Neural progenitor cell (in vitro differentiated cells): ENCODE measurements at regions not wholly inside any gene's neighbourhood (a gene's known extent, or its start where the extent isn't known, plus 50 kb on each side); places are given as distances from the start of the nearest gene placed in this dataset.
A peak's percentile ranks its signal among the peaks of the same experiment; 100 is the strongest.

Source experiments
- DNase-seq: peaks from one replicate; pipeline ENCODE4 v3.0.0-alpha.2; 2016; ENCODE audit warnings: low spot score
- H2AFZ ChIP-seq: fragments of 200-600 bp; sonication (generic); replicated peaks from 2 replicates; pipeline ENCODE4 v1.6.1; 2016; ENCODE audit warnings: antibody characterized with exemption
- H3F3A ChIP-seq: fragments of 200-600 bp; sonication (generic); 2 replicates; pipeline ENCODE4 v1.6.1; 2016; ENCODE audit warnings: antibody characterized with exemption, low read depth
- H3K27ac ChIP-seq: fragments of 200-600 bp; sonication (generic); 2 replicates; pipeline ENCODE4 v1.5.1; 2016; ENCODE audit warnings: mild to moderate bottlenecking
- H3K27me3 ChIP-seq: fragments of 200-600 bp; sonication (generic); 2 replicates; pipeline ENCODE4 v1.6.1; 2016; ENCODE audit warnings: mild to moderate bottlenecking, moderate library complexity
- H3K36me3 ChIP-seq: fragments of 200-600 bp; sonication (generic); 2 replicates; pipeline ENCODE4 v1.5.1; 2016
- H3K4me1 ChIP-seq: fragments of 200-600 bp; sonication (generic); 2 replicates; pipeline ENCODE4 v1.6.1; 2016; ENCODE audit warnings: mixed run types
- H3K4me2 ChIP-seq: fragments of 200-600 bp; sonication (generic); 2 replicates; pipeline ENCODE4 v1.6.1; 2016
- H3K4me3 ChIP-seq: fragments of 200-600 bp; sonication (generic); 2 replicates; pipeline ENCODE4 v1.5.1; 2016
- H3K79me2 ChIP-seq: fragments of 200-600 bp; sonication (generic); 2 replicates; pipeline ENCODE4 v1.6.1; 2016; ENCODE audit warnings: low read depth
- H3K9ac ChIP-seq: fragments of 200-600 bp; sonication (generic); 2 replicates; pipeline ENCODE4 v1.6.1; 2016
- H3K9me3 ChIP-seq: fragments of 200-600 bp; sonication (generic); 2 replicates; pipeline ENCODE4 v1.5.1; 2016; ENCODE audit warnings: low read depth
- H4K20me1 ChIP-seq: fragments of 200-600 bp; sonication (generic); 2 replicates; pipeline ENCODE4 v1.6.1; 2016; ENCODE audit warnings: low read depth
- H3K27ac Mint-ChIP-seq: 3 replicates; pipeline ENCODE4 v1.8.0; 2021; ENCODE audit warnings: mixed read lengths
- H3K27me3 Mint-ChIP-seq: 2 replicates; pipeline ENCODE4 v1.8.0; 2022; ENCODE audit warnings: low read depth, mild to moderate bottlenecking, inconsistent platforms, moderate library complexity, mixed read lengths; ENCODE audit not compliant: insufficient read depth
- H3K36me3 Mint-ChIP-seq: 3 replicates; pipeline ENCODE4 v1.8.0; 2021; ENCODE audit warnings: mixed read lengths
- H3K4me1 Mint-ChIP-seq: 3 replicates; pipeline ENCODE4 v1.8.0; 2021; ENCODE audit warnings: mixed read lengths
- H3K4me3 Mint-ChIP-seq: 3 replicates; pipeline ENCODE4 v1.8.0; 2021; ENCODE audit warnings: mild to moderate bottlenecking, moderate library complexity, mixed read lengths
- H3K9me3 Mint-ChIP-seq: 3 replicates; pipeline ENCODE4 v1.8.0; 2020; ENCODE audit warnings: mixed read lengths
- CTCF ChIP-seq: fragments of 200-600 bp; sonication (generic); IDR thresholded peaks from 2 replicates; pipeline ENCODE4 v1.5.1; 2017; ENCODE audit warnings: antibody characterized with exemption, mild to moderate bottlenecking
- EZH2 ChIP-seq: fragments of 200-600 bp; sonication (generic); IDR thresholded peaks from 2 replicates; pipeline ENCODE4 v1.6.1; 2017; ENCODE audit warnings: antibody characterized with exemption, mild to moderate bottlenecking, moderate library complexity
- EZH2phosphoT487 ChIP-seq: fragments of 200-600 bp; sonication (generic); IDR thresholded peaks from 2 replicates; pipeline ENCODE4 v1.6.1; 2017; ENCODE audit warnings: antibody characterized with exemption

GRCh38 chr6:54017877-54018276 lies 93.4 kb upstream of the MLIP start:
- no peaks in the 10 kb centered on the region for H3K9me3 ChIP-seq
- no peak overlapping the region for H3K4me2 ChIP-seq
- H2AFZ ChIP-seq, result no peak overlapping the region
- no peaks in the 10 kb centered on the region for H3K79me2 ChIP-seq
- DNase-seq, result no peak
- no peaks in the 10 kb centered on the region for H3K27me3 Mint-ChIP-seq
- H3K27ac Mint-ChIP-seq, result no peak overlapping the region
- no peaks in the 10 kb centered on the region for H4K20me1 ChIP-seq
- no peaks in the 10 kb centered on the region for H3K36me3 ChIP-seq
- no peaks in the 10 kb centered on the region for H3F3A ChIP-seq
- no peaks in the 10 kb centered on the region for H3K9me3 Mint-ChIP-seq
- H3K9ac ChIP-seq, result no peak overlapping the region
- H3K4me1 Mint-ChIP-seq, result no peaks in the 10 kb centered on the region
- no peak for TF ChIP-seq EZH2phosphoT487
- no peak for TF ChIP-seq CTCF
- TF ChIP-seq EZH2, result no peak
- H3K4me3 ChIP-seq, result no peak overlapping the region
- H3K27ac ChIP-seq, result no peak overlapping the region
- no peaks in the 10 kb centered on the region for H3K27me3 ChIP-seq
- H3K4me1 ChIP-seq, result peaks cover 12% of the 10 kb centered on the region
- no peak overlapping the region for H3K4me3 Mint-ChIP-seq
- H3K36me3 Mint-ChIP-seq, result no peaks in the 10 kb centered on the region

- H3K9me3 ChIP-seq, result no peaks in the 10 kb centered on the region
- no peak overlapping the region for H3K4me3 Mint-ChIP-seq
- no peak overlapping the region for H3K27ac Mint-ChIP-seq
- no peak overlapping the region for H3K27ac ChIP-seq
- no peaks in the 10 kb centered on the region for H3K27me3 ChIP-seq
- no peaks in the 10 kb centered on the region for H3K36me3 Mint-ChIP-seq
- peaks cover 12% of the 10 kb centered on the region for H3K4me1 ChIP-seq
- H3K9me3 Mint-ChIP-seq, result no peaks in the 10 kb centered on the region
- H3K27me3 Mint-ChIP-seq, result no peaks in the 10 kb centered on the region
- no peaks in the 10 kb centered on the region for H3K79me2 ChIP-seq
- H3K4me2 ChIP-seq, result no peak overlapping the region
- no peak for DNase-seq
- H2AFZ ChIP-seq, result peak overlapping the region; percentile 31
- H3K36me3 ChIP-seq, result no peaks in the 10 kb centered on the region
- no peak overlapping the region for H3K4me3 ChIP-seq
- H3K9ac ChIP-seq, result no peak overlapping the region
- TF ChIP-seq CTCF (no peak), EZH2 (no peak), EZH2phosphoT487 (no peak)
- no peaks in the 10 kb centered on the region for H3F3A ChIP-seq
- H4K20me1 ChIP-seq, result no peaks in the 10 kb centered on the region
- no peaks in the 10 kb centered on the region for H3K4me1 Mint-ChIP-seq
These were observed 92.5 kb upstream of the MLIP start for GRCh38 chr6:54018722-54019121.

GRCh38 chr6:54019860-54020259 lies 91.4 kb upstream of the MLIP start:
- no peak for TF ChIP-seq EZH2
- no peak for TF ChIP-seq EZH2phosphoT487
- no peak for TF ChIP-seq CTCF
- no peak overlapping the region for H2AFZ ChIP-seq
- no peak overlapping the region for H3K4me2 ChIP-seq

GRCh38 chr6:54020334-54020733 lies 90.9 kb upstream of the MLIP start:
- peaks cover 12% of the 10 kb centered on the region for H3K4me1 ChIP-seq
- Mint-ChIP-seq H3K36me3 (no peaks in the 10 kb centered on the region), H3K9me3 (no peaks in the 10 kb centered on the region), H3K27ac (no peak overlapping the region), H3K4me1 (no peaks in the 10 kb centered on the region), H3K4me3 (no peak overlapping the region), H3K27me3 (no peaks in the 10 kb centered on the region)
- no peak overlapping the region for H3K4me3 ChIP-seq
- H3K27me3 ChIP-seq, result no peaks in the 10 kb centered on the region
- no peak overlapping the region for H3K27ac ChIP-seq
- H3F3A ChIP-seq, result no peaks in the 10 kb centered on the region
- H3K36me3 ChIP-seq, result no peaks in the 10 kb centered on the region
- TF ChIP-seq EZH2phosphoT487 (no peak), EZH2 (no peak), CTCF (no peak)
- no peak overlapping the region for H3K9ac ChIP-seq
- H3K79me2 ChIP-seq, result no peaks in the 10 kb centered on the region
- DNase-seq, result no peak
- H3K9me3 ChIP-seq, result no peaks in the 10 kb centered on the region
- no peak overlapping the region for H2AFZ ChIP-seq
- H3K4me2 ChIP-seq, result no peak overlapping the region
- no peaks in the 10 kb centered on the region for H4K20me1 ChIP-seq

More at GRCh38 chr6:54019860-54020259, 91.4 kb upstream of the MLIP start:
- no peaks in the 10 kb centered on the region for H3K36me3 Mint-ChIP-seq
- Histone ChIP-seq H3K79me2 (no peaks in the 10 kb centered on the region), H3K9me3 (no peaks in the 10 kb centered on the region), H3K27me3 (no peaks in the 10 kb centered on the region), H3K27ac (no peak overlapping the region), H3K9ac (no peak overlapping the region), H3K4me1 (peaks cover 12% of the 10 kb centered on the region), H3K36me3 (no peaks in the 10 kb centered on the region), H3F3A (no peaks in the 10 kb centered on the region), H4K20me1 (no peaks in the 10 kb centered on the region), H3K4me3 (no peak overlapping the region)
- H3K9me3 Mint-ChIP-seq, result no peaks in the 10 kb centered on the region
- no peak overlapping the region for H3K4me3 Mint-ChIP-seq
- no peak for DNase-seq
- H3K4me1 Mint-ChIP-seq, result no peaks in the 10 kb centered on the region
- H3K27me3 Mint-ChIP-seq, result no peaks in the 10 kb centered on the region
- no peak overlapping the region for H3K27ac Mint-ChIP-seq
